ENCODE measurements at regions not wholly inside any gene's neighbourhood (a gene's known extent, or its start where the extent isn't known, plus 50 kb on each side); places are given as distances from the start of the nearest gene placed in this dataset.
"Not testable (repeated sequence)": the region's sequence is repeated elsewhere in the genome, so short reads cannot be mapped to it uniquely, and the experiment has no call there.

- Mint-ChIP-seq H3K27ac (no peak overlapping the region), H3K9me3 (no peaks in the 10 kb centered on the region), H3K27me3 (peaks cover 5% of the 10 kb centered on the region), H3K4me3 (no peak overlapping the region), H3K4me1 (no peaks in the 10 kb centered on the region), H3K36me3 (no peaks in the 10 kb centered on the region)
Measured at GRCh38 chr5:36769129-36769770, 107.3 kb upstream of the NIPBL start.

- Mint-ChIP-seq H3K36me3 (no peaks in the 10 kb centered on the region), H3K4me1 (no peaks in the 10 kb centered on the region), H3K9me3 (no peaks in the 10 kb centered on the region)
Measured at GRCh38 chr5:36770125-36770524, 106.4 kb upstream of the NIPBL start.

GRCh38 chr5:36772276-36773140 is 104.1 kb upstream of the NIPBL start:
- peaks cover 5% of the 10 kb centered on the region for H3K27me3 Mint-ChIP-seq
- no peaks in the 10 kb centered on the region for H3K9me3 Mint-ChIP-seq
- no peaks in the 10 kb centered on the region for H3K36me3 Mint-ChIP-seq
- no peak overlapping the region for H3K4me3 Mint-ChIP-seq
- no peaks in the 10 kb centered on the region for H3K4me1 Mint-ChIP-seq
- no peak overlapping the region for H3K27ac Mint-ChIP-seq

More at GRCh38 chr5:36770125-36770524, 106.4 kb upstream of the NIPBL start:
- Mint-ChIP-seq H3K4me3 (no peak overlapping the region), H3K27ac (no peak overlapping the region), H3K27me3 (peaks cover 5% of the 10 kb centered on the region)

GRCh38 chr5:36777105-36777757 is 99.3 kb upstream of the NIPBL start:
- peaks cover 10% of the 10 kb centered on the region for H3K9me3 Mint-ChIP-seq
- H3K27me3 Mint-ChIP-seq: peaks cover 11% of the 10 kb centered on the region
- H3K4me1 Mint-ChIP-seq: no peaks in the 10 kb centered on the region
- H3K4me3 Mint-ChIP-seq: no peak overlapping the region
- H3K36me3 Mint-ChIP-seq: no peaks in the 10 kb centered on the region
- H3K27ac Mint-ChIP-seq: no peak overlapping the region

GRCh38 chr5:36778336-36778735 is 98.2 kb upstream of the NIPBL start:
- peaks cover 10% of the 10 kb centered on the region for H3K9me3 Mint-ChIP-seq
- no peak overlapping the region for H3K4me3 Mint-ChIP-seq
- no peak overlapping the region for H3K27ac Mint-ChIP-seq
- no peaks in the 10 kb centered on the region for H3K36me3 Mint-ChIP-seq
- no peaks in the 10 kb centered on the region for H3K4me1 Mint-ChIP-seq
- H3K27me3 Mint-ChIP-seq: peaks cover 11% of the 10 kb centered on the region

GRCh38 chr5:36782612-36783011 is 94.0 kb upstream of the NIPBL start:
- H3K27me3 Mint-ChIP-seq, H3K27ac Mint-ChIP-seq, H3K4me3 Mint-ChIP-seq, H3K36me3 Mint-ChIP-seq, H3K4me1 Mint-ChIP-seq: not testable (repeated sequence)
- peaks cover 10% of the 10 kb centered on the region for H3K9me3 Mint-ChIP-seq

GRCh38 chr5:36786448-36787012 is 90.0 kb upstream of the NIPBL start:
- no peak overlapping the region for H3K4me3 Mint-ChIP-seq
- H3K27ac Mint-ChIP-seq: no peak overlapping the region
- no peaks in the 10 kb centered on the region for H3K4me1 Mint-ChIP-seq
- H3K9me3 Mint-ChIP-seq: no peaks in the 10 kb centered on the region
- H3K27me3 Mint-ChIP-seq: peaks cover 1% of the 10 kb centered on the region
- no peaks in the 10 kb centered on the region for H3K36me3 Mint-ChIP-seq

- H3K4me1 Mint-ChIP-seq: no peaks in the 10 kb centered on the region
- H3K4me3 Mint-ChIP-seq: no peak overlapping the region
- H3K9me3 Mint-ChIP-seq: no peaks in the 10 kb centered on the region
Measured at GRCh38 chr5:36787365-36788093, 89.0 kb upstream of the NIPBL start.

GRCh38 chr5:36790847-36791246 is 85.7 kb upstream of the NIPBL start:
- no peaks in the 10 kb centered on the region for H3K36me3 Mint-ChIP-seq
- H3K27me3 Mint-ChIP-seq: peaks cover 4% of the 10 kb centered on the region
- H3K4me1 Mint-ChIP-seq: no peaks in the 10 kb centered on the region
- H3K4me3 Mint-ChIP-seq: no peak overlapping the region
- H3K9me3 Mint-ChIP-seq: no peaks in the 10 kb centered on the region
- no peak overlapping the region for H3K27ac Mint-ChIP-seq

More at GRCh38 chr5:36787365-36788093, 89.0 kb upstream of the NIPBL start:
- Mint-ChIP-seq H3K36me3 (no peaks in the 10 kb centered on the region), H3K27me3 (peaks cover 4% of the 10 kb centered on the region), H3K27ac (no peak overlapping the region)

- Mint-ChIP-seq H3K27me3 (peaks cover 4% of the 10 kb centered on the region), H3K4me3 (no peak overlapping the region), H3K36me3 (no peaks in the 10 kb centered on the region), H3K9me3 (no peaks in the 10 kb centered on the region), H3K4me1 (no peaks in the 10 kb centered on the region), H3K27ac (no peak overlapping the region)
Measured at GRCh38 chr5:36792560-36793180, 83.9 kb upstream of the NIPBL start.

- Mint-ChIP-seq H3K4me1 (no peaks in the 10 kb centered on the region), H3K36me3 (no peaks in the 10 kb centered on the region), H3K9me3 (no peaks in the 10 kb centered on the region), H3K4me3 (no peak overlapping the region), H3K27ac (no peak overlapping the region), H3K27me3 (peaks cover 4% of the 10 kb centered on the region)
Measured at GRCh38 chr5:36795366-36795765, 81.2 kb upstream of the NIPBL start.

GRCh38 chr5:36796155-36796554 is 80.4 kb upstream of the NIPBL start:
- H3K4me1 Mint-ChIP-seq: no peaks in the 10 kb centered on the region
- H3K27ac Mint-ChIP-seq: no peak overlapping the region
- peaks cover 3% of the 10 kb centered on the region for H3K27me3 Mint-ChIP-seq
- H3K36me3 Mint-ChIP-seq: no peaks in the 10 kb centered on the region
- no peaks in the 10 kb centered on the region for H3K9me3 Mint-ChIP-seq
- no peak overlapping the region for H3K4me3 Mint-ChIP-seq

GRCh38 chr5:36801523-36801922 is 75.0 kb upstream of the NIPBL start:
- Mint-ChIP-seq H3K27me3 (peaks cover 3% of the 10 kb centered on the region), H3K36me3 (no peaks in the 10 kb centered on the region), H3K9me3 (no peaks in the 10 kb centered on the region), H3K4me3 (no peak overlapping the region), H3K27ac (no peak overlapping the region), H3K4me1 (no peaks in the 10 kb centered on the region)

- no peak overlapping the region for H3K27ac Mint-ChIP-seq
- H3K4me1 Mint-ChIP-seq: no peaks in the 10 kb centered on the region
- no peak overlapping the region for H3K4me3 Mint-ChIP-seq
- peaks cover 3% of the 10 kb centered on the region for H3K27me3 Mint-ChIP-seq
- no peaks in the 10 kb centered on the region for H3K9me3 Mint-ChIP-seq
- H3K36me3 Mint-ChIP-seq: no peaks in the 10 kb centered on the region
Measured at GRCh38 chr5:36802187-36802586, 74.4 kb upstream of the NIPBL start.

GRCh38 chr5:36813249-36813648 is 63.3 kb upstream of the NIPBL start:
- H3K27ac Mint-ChIP-seq, H3K36me3 Mint-ChIP-seq, H3K27me3 Mint-ChIP-seq, H3K4me3 Mint-ChIP-seq, H3K4me1 Mint-ChIP-seq, H3K9me3 Mint-ChIP-seq: not testable (repeated sequence)
